Putamen (tissue), 1 donor: ENCODE measurements at regions not wholly inside any gene's neighbourhood (a gene's known extent, or its start where the extent isn't known, plus 50 kb on each side); places are given as distances from the start of the nearest gene placed in this dataset.

Experiments used
- DNase-seq: peaks from one replicate; pipeline ENCODE4 v3.0.0-alpha.2; 2016; ENCODE audit warnings: low spot score

- DNase-seq: no peak
Observed at GRCh38 chr6:91523511-91523910, 936.6 kb upstream of the MAP3K7 start.

- DNase-seq: no peak
Observed at GRCh38 chr6:91521999-91522398, 935.1 kb upstream of the MAP3K7 start.

GRCh38 chr6:91509711-91510110, 922.8 kb upstream of the MAP3K7 start:
- no peak for DNase-seq

- no peak for DNase-seq
Observed at GRCh38 chr6:91509039-91509438, 922.2 kb upstream of the MAP3K7 start.

GRCh38 chr6:91506509-91506908, 919.6 kb upstream of the MAP3K7 start:
- DNase-seq: no peak

GRCh38 chr6:91505199-91505598, 918.3 kb upstream of the MAP3K7 start:
- no peak for DNase-seq

- DNase-seq: no peak
Observed at GRCh38 chr6:91501930-91502329, 915.1 kb upstream of the MAP3K7 start.

GRCh38 chr6:91500689-91501303, 913.9 kb upstream of the MAP3K7 start:
- DNase-seq: no peak

- no peak for DNase-seq
Observed at GRCh38 chr6:91498576-91498975, 911.7 kb upstream of the MAP3K7 start.

GRCh38 chr6:91497770-91498169, 910.9 kb upstream of the MAP3K7 start:
- DNase-seq: no peak

GRCh38 chr6:91490671-91491301, 903.9 kb upstream of the MAP3K7 start:
- no peak for DNase-seq

GRCh38 chr6:91487696-91488392, 901.0 kb upstream of the MAP3K7 start:
- no peak for DNase-seq

GRCh38 chr6:91486200-91486599, 899.3 kb upstream of the MAP3K7 start:
- no peak for DNase-seq

- DNase-seq: no peak
Observed at GRCh38 chr6:91485047-91485446, 898.2 kb upstream of the MAP3K7 start.

- DNase-seq: no peak
Observed at GRCh38 chr6:91483415-91484105, 896.7 kb upstream of the MAP3K7 start.

- no peak for DNase-seq
Observed at GRCh38 chr6:91482498-91482897, 895.6 kb upstream of the MAP3K7 start.

- no peak for DNase-seq
Observed at GRCh38 chr6:91480402-91480801, 893.5 kb upstream of the MAP3K7 start.

GRCh38 chr6:91477688-91478087, 890.8 kb upstream of the MAP3K7 start:
- no peak for DNase-seq

- DNase-seq: peak; percentile 3
Observed at GRCh38 chr6:91476000-91476399, 889.1 kb upstream of the MAP3K7 start.

- no peak for DNase-seq
Observed at GRCh38 chr6:91465393-91465792, 878.5 kb upstream of the MAP3K7 start.

GRCh38 chr6:91464718-91465117, 877.8 kb upstream of the MAP3K7 start:
- DNase-seq: no peak

GRCh38 chr6:91464201-91464600, 877.3 kb upstream of the MAP3K7 start:
- DNase-seq: no peak

GRCh38 chr6:91462241-91462640, 875.4 kb upstream of the MAP3K7 start:
- no peak for DNase-seq
